GM21367 (cell line): ENCODE measurements at regions not wholly inside any gene's neighbourhood (a gene's known extent, or its start where the extent isn't known, plus 50 kb on each side); places are given as distances from the start of the nearest gene placed in this dataset.
"Not testable (repeated sequence)": the region's sequence is repeated elsewhere in the genome, so short reads cannot be mapped to it uniquely, and the experiment has no call there.

ENCODE experiments used
- ATAC-seq: cut with Tn5 transposase; IDR thresholded peaks from one replicate; pipeline ENCODE4 v1.9.1; 2021; ENCODE audit not compliant: unreplicated experiment

GRCh38 chr2:65919550-65920188, 487.3 kb upstream of the SPRED2 start:
- no peak for ATAC-seq

GRCh38 chr2:65918760-65919187, 486.4 kb upstream of the SPRED2 start:
- no peak for ATAC-seq

DNA sequence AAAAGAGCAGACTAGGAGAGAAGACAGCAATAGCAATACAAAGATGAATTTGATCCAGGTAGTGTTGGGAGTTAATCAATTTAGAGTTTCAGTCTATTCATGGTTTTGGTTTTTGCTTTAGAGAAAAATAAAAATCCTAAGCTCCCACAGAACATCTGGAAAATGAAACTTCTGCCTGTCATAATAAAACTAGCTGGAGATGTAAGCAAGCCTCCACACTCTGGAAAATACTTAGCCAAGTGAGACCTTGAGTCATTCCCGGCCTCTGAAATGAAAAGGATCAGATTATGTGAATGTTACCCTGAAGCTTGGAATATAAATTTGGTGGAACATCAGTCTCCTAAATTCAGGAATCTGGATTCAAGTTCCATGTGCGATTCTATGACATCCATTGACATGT, 485.6 kb upstream of the SPRED2 start:
- no peak for ATAC-seq

- ATAC-seq = no peak
Measured at GRCh38 chr2:65916785-65917295, 484.4 kb upstream of the SPRED2 start.

- no peak for ATAC-seq
Measured at GRCh38 chr2:65916177-65916576, 483.8 kb upstream of the SPRED2 start.

- no peak for ATAC-seq
Measured at GRCh38 chr2:65915273-65915672, 482.9 kb upstream of the SPRED2 start.

DNA sequence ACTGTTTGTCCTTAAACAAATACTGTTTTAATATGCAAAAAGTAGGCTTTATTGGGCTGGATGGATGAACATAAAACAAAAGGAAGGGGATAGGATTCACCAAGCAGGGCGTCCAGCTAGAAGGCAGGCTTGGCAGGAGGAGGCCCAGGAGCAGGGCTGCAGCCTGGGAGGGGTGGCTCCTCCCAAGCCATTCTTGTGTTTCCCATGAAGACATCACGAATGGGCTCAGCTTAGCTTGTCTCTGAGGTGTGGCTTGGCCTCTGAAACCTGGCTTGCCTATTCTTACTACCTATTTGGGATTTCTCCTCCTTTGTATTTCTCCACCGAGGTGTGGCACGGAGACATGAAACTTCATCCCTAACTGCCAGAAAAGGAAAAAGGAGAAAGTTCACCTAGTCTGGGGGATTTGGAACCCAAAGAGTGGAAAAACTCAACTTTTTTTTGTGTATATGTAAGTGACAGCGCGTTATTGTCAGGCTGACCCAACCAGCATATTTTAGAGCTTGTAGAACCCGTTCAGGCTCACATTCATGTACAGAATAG, 481.9 kb upstream of the SPRED2 start:
- no peak for ATAC-seq

DNA sequence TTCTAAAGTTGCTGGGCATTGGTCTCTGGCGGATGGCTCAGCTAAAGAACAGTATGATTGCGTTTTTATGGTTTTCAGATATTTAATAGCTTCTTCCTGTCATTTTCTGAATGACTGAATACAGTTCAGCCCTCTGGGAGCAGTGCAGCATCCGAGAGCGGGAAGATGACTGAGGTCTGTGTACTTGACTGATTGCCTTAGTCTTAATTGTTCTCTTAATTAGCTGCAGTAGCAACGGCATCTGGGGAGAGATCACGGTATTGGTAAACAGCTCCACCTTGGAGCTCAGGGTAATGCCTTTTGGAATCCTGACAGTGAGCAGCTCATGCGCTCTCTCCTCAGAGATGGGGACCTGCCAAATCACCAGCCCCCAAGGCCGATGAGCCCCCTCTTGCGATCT, 481.4 kb upstream of the SPRED2 start:
- no peak for ATAC-seq

- no peak for ATAC-seq
Measured at GRCh38 chr2:65901756-65902155, 469.4 kb upstream of the SPRED2 start.

GRCh38 chr2:65896446-65896845, 464.0 kb upstream of the SPRED2 start:
- no peak for ATAC-seq

DNA sequence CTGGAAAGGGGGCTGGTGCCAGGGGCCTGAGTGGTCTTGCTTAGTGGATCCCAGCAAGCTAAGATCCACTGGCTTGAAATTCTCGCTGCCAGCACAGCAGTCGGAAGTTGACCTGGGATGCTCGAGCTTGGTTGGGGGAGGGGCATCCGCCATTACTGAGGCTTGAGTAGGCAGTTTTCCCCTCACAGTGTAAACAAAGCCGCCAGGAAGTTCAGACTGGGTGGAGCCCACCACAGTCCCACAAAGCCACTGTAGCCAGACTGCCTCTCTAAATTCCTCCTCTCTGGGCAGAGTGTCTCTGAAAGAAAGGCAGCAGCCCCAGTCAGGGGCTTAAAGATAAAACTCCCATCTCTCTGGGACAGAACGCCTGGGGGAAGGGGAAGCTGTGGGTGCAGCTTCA, 457.7 kb upstream of the SPRED2 start:
- ATAC-seq = not testable (repeated sequence)

GRCh38 chr2:65885266-65885665, 452.9 kb upstream of the SPRED2 start:
- ATAC-seq = no peak

- ATAC-seq = no peak
Measured at GRCh38 chr2:65881592-65881991, 449.2 kb upstream of the SPRED2 start.

- no peak for ATAC-seq
Measured at GRCh38 chr2:65880436-65880835, 448.0 kb upstream of the SPRED2 start.

DNA sequence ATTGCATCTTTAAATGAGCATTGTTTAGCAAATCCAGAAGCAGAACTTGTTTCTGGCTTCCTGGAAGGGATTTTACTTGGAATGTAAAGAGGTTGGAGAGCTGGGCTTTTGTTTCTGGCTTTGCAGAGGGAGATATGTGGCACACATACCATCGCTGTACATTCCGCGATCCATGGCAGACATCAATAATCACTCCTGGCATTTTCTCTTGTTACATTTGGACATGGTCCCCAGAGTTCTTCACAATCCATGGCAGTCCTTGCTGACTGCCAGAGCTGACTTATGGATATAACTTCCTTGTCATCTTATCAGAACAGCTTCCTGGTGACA, 445.6 kb upstream of the SPRED2 start:
- ATAC-seq = no peak

DNA sequence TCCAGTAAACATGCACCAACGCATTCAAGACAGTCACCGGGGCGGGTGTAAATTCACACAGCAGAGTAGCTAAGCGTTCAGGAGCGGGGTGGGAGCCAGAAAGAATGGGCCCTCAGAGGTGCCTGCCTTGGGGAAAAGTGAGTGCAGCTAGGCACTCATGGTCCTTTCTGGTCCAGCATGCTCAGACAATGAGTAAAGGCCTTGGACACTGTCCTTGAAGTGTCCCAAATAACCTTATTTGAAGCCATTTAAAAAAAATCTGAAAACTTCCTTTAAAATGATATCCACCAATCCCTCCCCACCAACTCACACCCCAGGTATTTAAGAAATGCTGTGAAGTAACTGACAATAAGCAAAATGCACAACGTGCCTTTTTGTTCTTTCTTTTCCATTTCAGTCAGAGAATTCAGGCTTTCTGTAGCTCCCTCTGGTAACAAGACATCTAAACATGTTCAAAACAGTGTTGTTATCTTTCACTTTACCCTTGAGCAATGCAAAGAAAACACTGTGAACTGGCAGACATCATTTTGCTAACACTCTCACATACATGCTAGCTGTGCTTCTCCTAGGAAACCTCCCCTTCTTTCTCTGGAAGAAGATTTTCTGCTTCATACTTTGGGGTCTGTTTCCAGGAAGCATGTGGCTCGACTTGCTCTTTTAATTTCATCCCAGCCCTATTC, 445.1 kb upstream of the SPRED2 start:
- no peak for ATAC-seq

- no peak for ATAC-seq
Measured at GRCh38 chr2:65876114-65876513, 443.7 kb upstream of the SPRED2 start.

GRCh38 chr2:65870826-65871225, 438.4 kb upstream of the SPRED2 start:
- ATAC-seq = no peak

- no peak for ATAC-seq
Measured at GRCh38 chr2:65869296-65869695, 436.9 kb upstream of the SPRED2 start.

GRCh38 chr2:65868177-65868576, 435.8 kb upstream of the SPRED2 start:
- ATAC-seq = no peak

- no peak for ATAC-seq
Measured at GRCh38 chr2:65867446-65867845, 435.0 kb upstream of the SPRED2 start.

GRCh38 chr2:65866148-65866547, 433.7 kb upstream of the SPRED2 start:
- ATAC-seq = no peak

DNA sequence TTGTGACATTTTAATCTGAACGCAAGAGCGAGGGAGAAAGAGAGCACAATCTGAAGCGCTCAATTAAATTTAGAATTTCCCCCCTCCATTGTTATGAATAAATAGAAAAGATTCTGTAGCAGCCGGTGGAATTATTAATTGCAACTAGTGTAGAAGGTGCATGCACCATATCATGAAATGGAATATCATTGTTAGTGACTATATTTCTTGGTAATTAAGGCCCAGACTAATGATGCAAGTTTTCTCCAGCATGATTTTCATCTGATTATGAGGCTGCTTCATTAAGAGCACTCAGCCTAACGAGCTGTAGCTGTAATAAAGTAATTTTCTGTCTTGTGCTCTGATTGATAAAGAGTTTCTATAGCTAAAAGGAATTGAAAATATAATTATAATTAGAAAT, 432.2 kb upstream of the SPRED2 start:
- ATAC-seq = no peak
